K562 (cell line): ENCODE measurements at regions not wholly inside any gene's neighbourhood (a gene's known extent, or its start where the extent isn't known, plus 50 kb on each side); places are given as distances from the start of the nearest gene placed in this dataset.

ENCODE experiments used
- CTBP1 ChIP-seq: fragments of 450-650 bp; IDR thresholded peaks from 2 replicates; pipeline ENCODE4 v1.6.1; 2016; ENCODE audit warnings: borderline replicate concordance
- SMAD3 ChIP-seq: fragments of 450-650 bp; formaldehyde crosslinking; conservative IDR thresholded peaks from 2 replicates; pipeline ENCODE4 v1.4.0; 2020; ENCODE audit warnings: mild to moderate bottlenecking
- SP1 ChIP-seq: sonication (generic); formaldehyde crosslinking; IDR thresholded peaks from 2 replicates; pipeline ENCODE4 v1.8.1; 2022; ENCODE audit warnings: mild to moderate bottlenecking, missing genetic modification reagents
- SRSF1 ChIP-seq: fragments of 200-400 bp; formaldehyde crosslinking; IDR thresholded peaks from 2 replicates; pipeline ENCODE4 v1.6.1; 2017; ENCODE audit warnings: mild to moderate bottlenecking, low read depth, low read length, moderate library complexity
- ZNF76 ChIP-seq: fragments of 250-450 bp; sonication (Bioruptor Pico); IDR thresholded peaks from 2 replicates; pipeline ENCODE4 v1.4.0; 2020; ENCODE audit warnings: mild to moderate bottlenecking, moderate library complexity, borderline replicate concordance
- ZNF778 ChIP-seq: fragments of 450-650 bp; formaldehyde crosslinking; IDR thresholded peaks from 2 replicates; pipeline ENCODE4 v1.4.0; 2020; ENCODE audit warnings: mild to moderate bottlenecking, moderate library complexity
- ZSCAN32 ChIP-seq: fragments of 450-650 bp; formaldehyde crosslinking; IDR thresholded peaks from 2 replicates; pipeline ENCODE4 v1.4.0; 2020; ENCODE audit warnings: mild to moderate bottlenecking, moderate library complexity
- TF ChIP-seq, protein P1 (sequence below): fragments of 150-350 bp; IDR thresholded peaks from 2 replicates; pipeline ENCODE4 v1.6.1; 2014; ENCODE audit warnings: low read depth, mild to moderate bottlenecking, low read length, borderline replicate concordance
- TF ChIP-seq, protein P2 (sequence below): fragments of 450-650 bp; IDR thresholded peaks from 2 replicates; pipeline ENCODE4 v1.6.1; 2018; ENCODE audit warnings: mild to moderate bottlenecking, low read depth; ENCODE audit not compliant: partially characterized antibody

DNA sequence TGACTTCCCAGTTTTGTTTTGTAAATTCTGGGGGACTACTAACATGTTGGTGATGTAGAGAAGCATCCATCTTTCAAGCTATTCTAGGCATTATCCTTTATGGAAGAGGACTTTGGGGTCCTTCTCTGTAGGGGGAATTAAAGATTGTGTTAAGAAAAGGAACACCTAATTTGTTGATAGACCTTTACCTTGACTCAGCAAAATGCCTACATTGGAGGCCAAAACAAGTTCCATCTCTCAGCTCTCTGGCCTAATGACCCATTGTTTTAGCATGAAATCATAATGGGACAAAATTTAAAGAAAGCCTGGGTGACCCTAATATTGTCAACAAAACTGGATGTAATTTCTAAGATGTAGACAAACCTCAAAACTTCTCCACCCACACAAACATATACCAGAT lies 465.3 kb upstream of the SOX9 start (continued):
- TF ChIP-seq, protein P1, sequence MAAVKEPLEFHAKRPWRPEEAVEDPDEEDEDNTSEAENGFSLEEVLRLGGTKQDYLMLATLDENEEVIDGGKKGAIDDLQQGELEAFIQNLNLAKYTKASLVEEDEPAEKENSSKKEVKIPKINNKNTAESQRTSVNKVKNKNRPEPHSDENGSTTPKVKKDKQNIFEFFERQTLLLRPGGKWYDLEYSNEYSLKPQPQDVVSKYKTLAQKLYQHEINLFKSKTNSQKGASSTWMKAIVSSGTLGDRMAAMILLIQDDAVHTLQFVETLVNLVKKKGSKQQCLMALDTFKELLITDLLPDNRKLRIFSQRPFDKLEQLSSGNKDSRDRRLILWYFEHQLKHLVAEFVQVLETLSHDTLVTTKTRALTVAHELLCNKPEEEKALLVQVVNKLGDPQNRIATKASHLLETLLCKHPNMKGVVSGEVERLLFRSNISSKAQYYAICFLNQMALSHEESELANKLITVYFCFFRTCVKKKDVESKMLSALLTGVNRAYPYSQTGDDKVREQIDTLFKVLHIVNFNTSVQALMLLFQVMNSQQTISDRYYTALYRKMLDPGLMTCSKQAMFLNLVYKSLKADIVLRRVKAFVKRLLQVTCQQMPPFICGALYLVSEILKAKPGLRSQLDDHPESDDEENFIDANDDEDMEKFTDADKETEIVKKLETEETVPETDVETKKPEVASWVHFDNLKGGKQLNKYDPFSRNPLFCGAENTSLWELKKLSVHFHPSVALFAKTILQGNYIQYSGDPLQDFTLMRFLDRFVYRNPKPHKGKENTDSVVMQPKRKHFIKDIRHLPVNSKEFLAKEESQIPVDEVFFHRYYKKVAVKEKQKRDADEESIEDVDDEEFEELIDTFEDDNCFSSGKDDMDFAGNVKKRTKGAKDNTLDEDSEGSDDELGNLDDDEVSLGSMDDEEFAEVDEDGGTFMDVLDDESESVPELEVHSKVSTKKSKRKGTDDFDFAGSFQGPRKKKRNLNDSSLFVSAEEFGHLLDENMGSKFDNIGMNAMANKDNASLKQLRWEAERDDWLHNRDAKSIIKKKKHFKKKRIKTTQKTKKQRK = no peak
- TF ChIP-seq ZNF76 = no peak
- TF ChIP-seq SRSF1 = no peak
- TF ChIP-seq, protein P2, sequence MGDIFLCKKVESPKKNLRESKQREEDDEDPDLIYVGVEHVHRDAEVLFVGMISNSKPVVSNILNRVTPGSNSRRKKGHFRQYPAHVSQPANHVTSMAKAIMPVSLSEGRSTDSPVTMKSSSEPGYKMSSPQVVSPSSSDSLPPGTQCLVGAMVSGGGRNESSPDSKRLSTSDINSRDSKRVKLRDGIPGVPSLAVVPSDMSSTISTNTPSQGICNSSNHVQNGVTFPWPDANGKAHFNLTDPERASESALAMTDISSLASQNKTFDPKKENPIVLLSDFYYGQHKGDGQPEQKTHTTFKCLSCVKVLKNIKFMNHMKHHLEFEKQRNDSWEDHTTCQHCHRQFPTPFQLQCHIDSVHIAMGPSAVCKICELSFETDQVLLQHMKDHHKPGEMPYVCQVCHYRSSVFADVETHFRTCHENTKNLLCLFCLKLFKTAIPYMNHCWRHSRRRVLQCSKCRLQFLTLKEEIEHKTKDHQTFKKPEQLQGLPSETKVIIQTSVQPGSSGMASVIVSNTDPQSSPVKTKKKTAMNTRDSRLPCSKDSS = no peak
- no peak for TF ChIP-seq ZNF778 (CRISPR knock-in tag)
- TF ChIP-seq ZSCAN32 (CRISPR knock-in tag) = no peak
- TF ChIP-seq SP1 (CRISPR knock-in tag) = no peak
- TF ChIP-seq SMAD3 (CRISPR knock-in tag) = no peak
- TF ChIP-seq CTBP1 = no peak
